GM12878 (cell line): ENCODE measurements at regions not wholly inside any gene's neighbourhood (a gene's known extent, or its start where the extent isn't known, plus 50 kb on each side); places are given as distances from the start of the nearest gene placed in this dataset.

Source experiments
- ATAC-seq: fragments of 200-7000 bp; cut with Tn5 transposase; 3 replicates; pipeline ENCODE4 v1.9.1; 2020; ENCODE audit warnings: mild to moderate bottlenecking, moderate library complexity
- BruUV-seq: library from RNA; stranded (reverse); fragments of 400-500 nt; replicated peaks from 2 replicates; lab custom pipeline; 2021; lab: Mats Ljungman, UMichigan
- CTCF ChIA-PET: fragments of 300-600 bp; sonication (Branson Sonifier 250); formaldehyde crosslinking; extraction: SDS; loops from one replicate; lab custom pipeline; 2021; ENCODE audit warnings: inconsistent platforms; lab: Yijun Ruan, JAX
- POLR2A ChIA-PET: fragments of 350-600 bp; formaldehyde crosslinking; extraction: SDS; loops from one replicate; lab custom pipeline; 2021; ENCODE audit warnings: inconsistent platforms; lab: Charles Lee
- RAD21 ChIA-PET: fragments of 300-600 bp; sonication (Branson Sonifier 250); formaldehyde crosslinking; loops from one replicate; lab custom pipeline; 2023; ENCODE audit warnings: antibody characterized with exemption; ENCODE audit not compliant: unreplicated experiment; lab: Charles Lee
- SMC1A ChIA-PET: fragments of 300-600 bp; sonication (Branson Sonifier 250); formaldehyde crosslinking; loops from one replicate; lab custom pipeline; 2023; ENCODE audit not compliant: unreplicated experiment, uncharacterized antibody; lab: Charles Lee
- DNase-seq: peaks from one replicate; pipeline ENCODE4 v3.0.0-alpha.2; 2011; ENCODE audit warnings: low read depth, low spot score
- FAIRE-seq: peaks from 3 replicates; lab custom pipeline; 2011; peaks lifted over from hg19 to GRCh38; lab: Jason Lieb, UNC
- H2AFZ ChIP-seq: 2 replicates; pipeline ENCODE4 v1.6.0; 2011; ENCODE audit warnings: low read depth, low read length, control low read depth; ENCODE audit not compliant: control insufficient read depth
- H3K27ac ChIP-seq: 2 replicates; pipeline ENCODE4 v1.5.1; 2011; ENCODE audit warnings: control low read depth; ENCODE audit not compliant: control insufficient read depth, insufficient read depth
- H3K27me3 ChIP-seq, 2 experiments: replicated peaks in 1 of 2; 2 replicates each; pipeline versions ENCODE4 v1.6.0 to v1.6.1; 2011; ENCODE audit warnings: low read length in 1 of 2; ENCODE audit not compliant: control insufficient read depth in 2 of 2, insufficient read depth in 2 of 2
- H3K36me3 ChIP-seq, 2 experiments: 2 replicates each; pipeline ENCODE4 v1.5.1; 2011; ENCODE audit warnings: low read length in 1 of 2; ENCODE audit not compliant: control insufficient read depth in 2 of 2, insufficient read depth in 2 of 2
- H3K4me1 ChIP-seq: 2 replicates; pipeline ENCODE4 v1.6.1; 2011; ENCODE audit warnings: mild to moderate bottlenecking, low read length, moderate library complexity, mixed read lengths; ENCODE audit not compliant: control insufficient read depth, insufficient read depth
- H3K4me2 ChIP-seq: 2 replicates; pipeline ENCODE4 v1.6.0; 2011; ENCODE audit warnings: control low read depth; ENCODE audit not compliant: control insufficient read depth, insufficient read depth
- H3K4me3 ChIP-seq: fragments of 200-600 bp; sonication (generic); 2 replicates; pipeline ENCODE4 v1.5.1; 2016
- H3K79me2 ChIP-seq: 2 replicates; pipeline ENCODE4 v1.6.0; 2011; ENCODE audit warnings: low read length; ENCODE audit not compliant: control insufficient read depth, insufficient read depth
- H3K9ac ChIP-seq: 2 replicates; pipeline ENCODE4 v1.8.0; 2011; ENCODE audit warnings: low read length, control low read depth, mixed read lengths; ENCODE audit not compliant: control insufficient read depth, insufficient read depth
- H3K9me3 ChIP-seq: replicated peaks from 3 replicates; pipeline ENCODE4 v1.5.1; 2011; ENCODE audit warnings: mild to moderate bottlenecking, low read length; ENCODE audit not compliant: control insufficient read depth, insufficient read depth
- H4K20me1 ChIP-seq: 2 replicates; pipeline ENCODE4 v1.6.0; 2011; ENCODE audit not compliant: control insufficient read depth, insufficient read depth
- CREB1 ChIP-seq: IDR thresholded peaks from 2 replicates; pipeline ENCODE4 v1.6.1; 2012; ENCODE audit warnings: low read depth, mild to moderate bottlenecking, inconsistent platforms
- ESRRA ChIP-seq: IDR thresholded peaks from 2 replicates; pipeline ENCODE4 v1.6.1; 2012; ENCODE audit warnings: mild to moderate bottlenecking, low read length, improper control_type of control experiment
- FOXM1 ChIP-seq: IDR thresholded peaks from 2 replicates; pipeline ENCODE4 v1.6.1; 2012; ENCODE audit warnings: low read depth, mild to moderate bottlenecking, inconsistent platforms, low read length, moderate library complexity
- POU2F2 ChIP-seq: IDR thresholded peaks from 3 replicates; pipeline ENCODE4 v1.6.1; 2011; ENCODE audit warnings: low read depth, mild to moderate bottlenecking, low read length, borderline replicate concordance
- RAD51 ChIP-seq: fragments of 450-650 bp; IDR thresholded peaks from 2 replicates; pipeline ENCODE4 v1.6.1; 2016; ENCODE audit warnings: moderate library complexity, mild to moderate bottlenecking, inconsistent platforms
- RELA ChIP-seq: fragments of 450-650 bp; IDR thresholded peaks from 2 replicates; pipeline ENCODE4 v1.8.0; 2014; ENCODE audit warnings: borderline replicate concordance; ENCODE audit not compliant: partially characterized antibody
- TAF1 ChIP-seq: IDR thresholded peaks from 2 replicates; pipeline ENCODE4 v1.6.1; 2011; ENCODE audit warnings: mild to moderate bottlenecking, low read depth, low read length, borderline replicate concordance
- ZBTB33 ChIP-seq: fragments of 450-650 bp; IDR thresholded peaks from 2 replicates; pipeline ENCODE4 v1.6.1; 2017; ENCODE audit warnings: mild to moderate bottlenecking
- ZZZ3 ChIP-seq: IDR thresholded peaks from 2 replicates; pipeline ENCODE4 v1.6.1; 2011; ENCODE audit warnings: low read depth; ENCODE audit not compliant: control insufficient read depth, insufficient read length
- WGBS: methylation state at CpG from one replicate; pipeline ENCODE4 v1.1.6; 2016; ENCODE audit warnings: low lambda C conversion rate; ENCODE audit not compliant: insufficient replicate concordance, insufficient coverage; ENCODE audit errors: missing lambda C conversion rate; 5-methylcytosine and 5-hydroxymethylcytosine counted together
- in situ Hi-C: fragments of 300-500 bp; cut with MboI; formaldehyde crosslinking; loops from 9 replicates; pipeline ENCODE4 v1.14.3; 2018; ENCODE audit warnings: mixed read lengths
- intact Hi-C: fragments of 100-400 bp; cut with micrococcal nuclease; formaldehyde crosslinking; loops from one replicate; pipeline ENCODE4 v1.14.2; 2022; ENCODE audit not compliant: unreplicated experiment

GRCh38 chr10:91050371-91051034 lies 129.6 kb upstream of the ANKRD1 start:
- intact Hi-C loops: no loop called here
- no peak for ATAC-seq
- TF ChIP-seq ZZZ3 (no peak), ESRRA (no peak), RELA (no peak), RAD51 (no peak), POU2F2 (no peak), ZBTB33 (no peak), CREB1 (no peak), TAF1 (no peak), FOXM1 (no peak)
- FAIRE-seq: no peak
- H3K79me2 ChIP-seq: no peaks in the 10 kb centered on the region
- CTCF ChIA-PET: interaction anchor here (1.1 to 2.1 kb wide), 2 partner anchors 44 to 200 kb away, joined by 3 to 7 read pairs; no protein-coding TSS in a partner anchor
- no peak overlapping the region for H3K4me3 ChIP-seq
- H4K20me1 ChIP-seq: no peaks in the 10 kb centered on the region
- no peak overlapping the region for H2AFZ ChIP-seq
- H3K27me3 ChIP-seq: no peaks in the 10 kb centered on the region
- BruUV-seq: no TSS peak
- H3K27ac ChIP-seq: no peak overlapping the region
- in situ Hi-C loops: no loop called here
- H3K9me3 ChIP-seq: no peaks in the 10 kb centered on the region
- no peak overlapping the region for H3K9ac ChIP-seq
- H3K36me3 ChIP-seq: no peaks in the 10 kb centered on the region
- POLR2A ChIA-PET: no interaction called here
- DNase-seq: no peak
- RAD21 ChIA-PET: interaction anchor here (1.7 kb wide), 1 partner anchor 200 kb away, joined by 5 read pairs; no protein-coding TSS in a partner anchor
- no peak overlapping the region for H3K4me2 ChIP-seq
- WGBS: 80% methylated on average over 6 of the region's 6 CpGs
- SMC1A ChIA-PET: interaction anchor here (0.6 to 2.3 kb wide), 5 partner anchors 11 to 73 kb away, joined by 3 to 6 read pairs (median 3); no protein-coding TSS in a partner anchor
- H3K4me1 ChIP-seq: peaks cover 2% of the 10 kb centered on the region; the same call in 1 of the 2 replicates
